ENCODE measurements at regions not wholly inside any gene's neighbourhood (a gene's known extent, or its start where the extent isn't known, plus 50 kb on each side); places are given as distances from the start of the nearest gene placed in this dataset.
A peak's percentile ranks its signal among the peaks of the same experiment; 100 is the strongest.

DNA sequence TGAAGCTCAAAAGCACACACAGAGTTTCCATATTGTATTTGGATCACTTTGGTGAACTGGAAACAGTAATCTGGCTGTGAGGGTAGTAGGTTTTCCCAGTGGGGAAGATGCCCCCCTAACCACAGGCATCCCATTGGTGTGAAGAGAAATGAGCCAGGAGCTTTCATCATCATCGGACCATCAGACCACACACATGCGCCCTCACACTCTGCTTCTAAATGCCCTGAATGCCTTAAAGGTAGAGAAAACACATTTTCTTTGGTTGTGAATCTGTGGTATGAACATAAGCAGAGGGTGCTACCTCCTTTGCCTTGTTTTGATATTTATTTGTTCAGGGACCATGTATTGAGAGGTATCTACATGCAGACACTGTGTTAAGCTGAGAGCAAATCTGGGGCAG is 79.0 kb upstream of the DNAH14 start:
- no peak for DNase-seq

DNA sequence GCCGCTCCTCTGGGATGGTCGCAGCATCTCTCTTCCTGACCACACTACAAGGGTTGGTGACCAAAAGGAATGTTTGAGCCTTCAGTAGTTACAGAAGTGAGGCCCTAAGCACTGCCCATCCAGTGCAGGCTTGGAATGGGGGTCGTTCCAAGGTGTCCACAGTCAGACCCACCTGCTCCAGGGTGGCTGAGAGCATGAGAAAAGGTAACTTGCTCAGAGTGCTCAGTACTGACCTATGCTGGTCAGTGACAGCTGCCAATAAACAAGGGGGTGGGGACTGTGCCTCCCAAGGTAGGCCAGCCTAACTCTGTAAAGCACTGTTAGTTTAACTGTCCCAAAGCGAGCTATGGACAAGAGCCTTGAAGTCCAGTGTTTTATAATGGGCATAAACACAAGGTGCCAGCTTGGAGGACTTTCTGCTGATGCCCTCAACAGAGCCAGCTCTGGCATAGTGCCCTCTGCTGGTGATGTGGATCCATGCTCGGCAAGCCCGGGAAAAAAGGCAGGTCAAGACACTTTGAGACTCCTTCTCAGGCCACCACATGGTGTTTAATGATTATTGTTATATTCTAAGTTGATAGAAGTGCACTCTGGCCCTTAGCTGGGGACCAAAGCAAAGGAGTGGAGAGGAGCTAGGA is 78.1 kb upstream of the DNAH14 start:
- peak; percentile 55 for DNase-seq

DNA sequence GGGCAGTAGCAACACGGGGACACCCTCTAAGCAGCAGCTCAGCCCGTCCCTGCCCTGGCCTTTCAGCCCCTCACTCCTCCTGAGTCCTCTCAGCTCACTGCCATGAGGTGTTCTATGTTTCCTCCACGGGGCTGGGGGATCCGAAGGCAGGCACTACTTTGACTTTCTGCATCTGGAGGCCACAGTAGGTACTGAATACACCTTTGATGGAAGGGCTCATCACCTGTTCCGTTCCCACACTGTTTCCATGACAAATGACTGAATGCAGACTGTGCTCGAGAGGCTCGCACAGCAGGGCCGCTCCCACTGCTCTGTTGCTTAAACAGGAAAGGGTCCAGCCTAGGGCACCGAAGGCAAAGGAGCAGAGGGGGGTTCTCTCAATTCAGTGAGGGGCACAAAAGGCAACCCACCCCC is 77.6 kb upstream of the DNAH14 start:
- no peak for DNase-seq

DNA sequence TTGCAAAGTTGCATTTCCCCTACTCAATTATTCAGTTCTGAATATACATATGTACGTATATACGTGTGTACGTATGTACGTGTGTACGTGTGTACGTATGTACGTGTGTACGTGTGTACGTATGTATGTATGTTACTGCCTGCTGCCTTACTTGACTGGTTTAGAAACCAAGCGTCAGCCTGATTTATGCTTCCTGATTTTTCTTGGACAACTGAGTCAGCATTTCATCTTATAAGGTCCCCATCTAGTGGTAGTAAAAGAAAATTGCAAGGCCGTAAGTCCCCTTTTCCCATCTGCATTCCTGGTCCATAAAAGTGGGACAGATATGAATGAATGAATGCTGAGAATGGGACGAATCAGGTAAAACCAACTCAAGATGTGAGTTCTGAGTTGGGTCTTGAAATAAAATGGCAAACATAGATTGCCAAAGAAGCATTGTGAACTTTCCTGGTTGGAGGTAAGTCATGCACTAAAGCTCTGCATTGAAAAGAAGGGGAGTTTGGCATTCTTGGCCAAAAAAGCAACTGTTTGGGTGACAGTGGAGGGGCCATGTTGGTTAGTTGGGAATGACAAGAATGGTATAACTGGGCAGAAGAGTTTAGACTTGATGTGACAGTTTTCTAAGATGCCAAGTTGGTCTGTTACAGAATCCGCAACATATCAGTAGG is 76.4 kb upstream of the DNAH14 start:
- DNase-seq, result no peak

DNA sequence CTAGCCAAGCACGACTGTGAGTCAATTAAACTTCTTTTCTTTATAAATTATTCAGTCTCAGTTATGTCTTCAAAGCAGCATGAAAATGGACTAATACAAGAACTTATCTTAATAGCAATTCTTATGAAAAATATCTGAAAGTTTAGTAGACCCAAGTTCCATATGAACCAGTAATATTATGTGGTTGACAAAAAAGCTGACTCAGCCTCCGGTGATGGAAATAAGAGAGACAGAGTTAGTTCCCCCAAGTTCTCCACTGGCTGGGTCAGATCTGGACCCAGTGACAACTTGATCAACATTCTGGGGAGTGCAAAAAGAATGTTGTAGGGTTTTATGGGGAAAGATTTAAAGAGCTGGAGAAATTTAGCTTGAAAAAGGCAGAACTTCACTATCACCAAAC is 72.5 kb upstream of the DNAH14 start:
- no peak for DNase-seq

DNA sequence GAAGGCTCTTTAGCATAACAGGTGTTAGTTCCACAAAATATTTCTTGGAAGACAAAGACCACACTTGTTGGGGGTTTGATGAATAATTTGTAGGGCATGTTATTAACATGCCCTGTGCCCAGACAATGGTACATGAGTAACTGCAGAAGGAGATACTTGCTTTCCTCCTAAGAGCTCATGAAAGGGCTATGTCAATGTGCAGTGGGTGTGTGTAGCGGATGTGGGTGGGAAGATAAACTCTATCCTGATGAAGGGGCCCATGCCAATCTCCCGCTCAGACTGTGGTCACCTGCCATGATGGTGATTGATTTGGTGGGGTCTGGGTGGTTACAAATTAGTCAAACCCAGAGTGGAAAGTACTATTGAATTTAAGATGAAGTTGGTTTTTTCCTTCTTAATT is 69.8 kb upstream of the DNAH14 start:
- DNase-seq, result no peak

DNA sequence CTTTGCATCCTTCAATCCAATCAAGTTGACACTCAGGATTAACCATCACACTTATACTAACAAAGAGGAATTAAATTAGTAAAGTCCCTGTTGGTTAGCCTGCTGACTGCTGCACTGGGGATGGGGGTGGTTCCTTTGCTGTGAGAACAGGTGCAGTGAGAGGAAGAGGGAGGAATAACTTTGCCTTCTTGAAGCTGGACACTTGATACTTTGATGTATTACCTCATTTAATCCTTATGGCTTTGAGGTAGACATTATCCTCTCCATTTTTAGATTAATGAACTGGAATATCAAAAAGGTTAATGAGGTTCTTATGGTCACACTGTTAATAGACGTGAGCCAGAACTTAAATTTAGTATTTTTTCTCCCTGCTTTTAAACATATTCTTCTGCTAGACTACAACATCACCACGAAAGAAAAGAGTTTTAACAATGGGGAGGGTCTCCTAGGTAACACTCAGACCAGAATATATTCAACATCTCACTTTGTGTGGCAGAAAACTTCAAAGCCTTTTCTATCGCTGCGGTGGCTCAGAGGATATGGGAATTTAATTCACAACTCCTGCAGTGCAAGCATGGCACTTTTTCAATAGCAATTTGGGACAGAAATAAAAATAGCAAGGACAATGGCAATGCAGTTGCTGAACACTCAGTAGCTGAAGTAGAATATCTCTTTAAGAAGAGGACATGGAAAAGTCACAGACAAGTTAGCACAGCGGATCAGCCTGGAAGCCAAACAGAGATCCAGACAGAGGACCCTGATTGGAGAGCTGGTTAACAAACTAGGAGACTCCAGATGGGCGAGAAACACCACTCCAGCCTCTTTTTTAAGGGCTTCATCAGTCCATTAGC is 68.8 kb upstream of the DNAH14 start:
- DNase-seq, result no peak

DNA sequence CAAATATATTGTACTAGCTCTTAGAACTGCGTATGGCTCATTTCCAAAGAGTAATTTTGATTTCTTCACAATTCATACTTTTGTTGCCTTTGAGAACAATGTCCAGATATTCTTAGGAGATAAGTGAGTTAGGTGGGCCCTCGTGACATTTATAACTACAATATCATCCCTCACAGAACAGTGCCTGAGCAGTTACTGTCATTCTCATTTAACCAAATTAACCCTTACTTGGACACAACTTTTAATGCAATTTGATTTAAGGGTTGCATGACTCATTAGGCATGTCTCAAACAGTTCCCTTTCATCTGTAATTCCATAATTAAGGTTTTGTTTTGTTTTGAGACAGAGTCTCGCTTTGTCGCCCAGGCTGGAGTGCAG is 68.1 kb upstream of the DNAH14 start:
- no peak for DNase-seq

DNA sequence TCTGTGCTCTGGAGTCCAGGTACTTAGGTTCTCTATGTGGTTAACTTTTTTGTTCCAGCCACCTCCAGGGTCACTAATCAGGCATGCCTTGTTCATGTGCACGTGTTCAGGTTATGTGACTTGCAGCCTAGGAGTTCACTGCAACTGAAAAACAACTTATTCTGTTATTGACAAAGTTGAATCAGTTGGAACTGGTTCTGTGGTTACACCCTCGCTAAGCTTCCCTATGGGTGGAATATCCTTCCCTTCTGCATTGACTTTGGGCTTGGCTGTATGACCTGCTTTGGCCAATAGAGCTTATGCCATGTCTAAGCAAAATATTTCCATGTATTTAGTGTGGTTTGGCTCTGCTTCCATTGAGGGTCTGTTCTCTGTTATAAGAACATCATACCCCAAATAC is 66.0 kb upstream of the DNAH14 start:
- DNase-seq, result no peak

DNA sequence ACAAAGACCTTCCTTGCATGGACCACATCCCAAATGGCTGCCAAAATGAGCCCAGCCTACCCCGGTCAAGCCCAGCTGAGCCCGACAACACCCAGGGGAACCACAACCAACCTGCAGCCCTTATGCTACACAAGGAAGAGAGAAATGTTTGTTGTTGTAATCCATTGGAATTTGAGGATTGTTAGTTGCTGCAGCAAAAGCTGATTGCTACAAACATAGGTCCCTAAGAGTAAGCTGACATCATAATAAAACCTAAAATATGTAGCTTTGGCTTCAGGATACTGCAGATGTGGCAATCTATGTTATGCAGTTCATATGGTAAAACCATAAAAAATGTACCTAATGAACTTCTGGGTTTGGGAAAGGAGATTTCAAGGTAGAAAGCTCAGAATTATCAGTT is 65.5 kb upstream of the DNAH14 start:
- no peak for DNase-seq

DNA sequence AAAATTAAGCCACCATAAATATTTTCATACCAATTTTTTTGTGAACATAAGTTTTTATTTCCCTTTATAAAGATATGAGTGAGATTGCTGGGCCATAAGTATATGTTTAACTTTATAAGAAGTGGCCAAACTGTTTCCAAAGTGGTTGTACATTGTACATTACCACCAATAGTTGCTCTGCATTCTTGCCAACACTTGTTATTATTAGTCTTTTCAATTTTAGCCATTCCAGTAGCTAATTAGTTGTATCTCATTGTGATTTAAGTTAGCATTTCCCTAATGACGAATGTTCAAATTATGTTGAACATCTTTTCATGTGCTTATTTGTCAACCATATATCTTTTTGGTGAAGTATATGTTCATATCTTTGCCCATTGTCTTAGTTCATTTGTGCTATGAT is 64.0 kb upstream of the DNAH14 start:
- no peak for DNase-seq

DNA sequence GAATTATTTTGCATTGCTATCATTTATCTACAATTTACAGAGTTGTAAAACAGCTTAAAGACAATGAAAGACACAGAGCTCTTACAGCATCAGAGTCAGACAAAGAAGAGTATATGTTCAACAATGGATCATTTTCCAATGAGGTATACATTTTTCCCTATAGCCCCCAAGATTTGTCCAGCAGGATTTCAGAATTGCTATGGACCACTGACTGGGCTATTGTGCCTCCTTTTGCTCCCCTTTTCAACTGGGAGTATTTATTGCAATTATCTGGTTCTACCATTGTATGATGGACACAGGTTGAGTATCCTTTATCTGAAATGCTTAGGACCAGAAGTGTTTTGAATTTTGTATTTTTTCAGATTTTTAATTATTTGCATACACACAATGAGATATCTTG is 62.5 kb upstream of the DNAH14 start:
- no peak for DNase-seq

DNA sequence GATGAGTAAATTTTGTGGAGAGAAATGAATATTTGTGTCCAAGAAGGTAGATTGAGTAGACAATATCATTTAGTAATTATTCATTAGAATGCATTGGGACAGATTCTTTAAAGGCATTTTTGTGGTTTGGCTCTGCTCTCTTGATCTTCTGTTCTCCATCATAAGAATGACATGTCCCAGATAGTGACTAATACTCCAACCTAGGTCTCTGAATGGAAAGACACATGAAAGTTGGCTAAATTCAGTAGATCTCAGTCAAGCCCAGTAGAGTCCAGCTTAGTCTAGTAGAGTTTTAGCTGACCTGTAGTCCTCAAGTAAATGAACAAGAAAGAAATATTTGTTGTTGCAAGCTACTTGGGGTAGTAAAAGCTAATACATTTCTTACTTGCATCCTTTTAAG is 61.8 kb upstream of the DNAH14 start:
- no peak for DNase-seq

DNA sequence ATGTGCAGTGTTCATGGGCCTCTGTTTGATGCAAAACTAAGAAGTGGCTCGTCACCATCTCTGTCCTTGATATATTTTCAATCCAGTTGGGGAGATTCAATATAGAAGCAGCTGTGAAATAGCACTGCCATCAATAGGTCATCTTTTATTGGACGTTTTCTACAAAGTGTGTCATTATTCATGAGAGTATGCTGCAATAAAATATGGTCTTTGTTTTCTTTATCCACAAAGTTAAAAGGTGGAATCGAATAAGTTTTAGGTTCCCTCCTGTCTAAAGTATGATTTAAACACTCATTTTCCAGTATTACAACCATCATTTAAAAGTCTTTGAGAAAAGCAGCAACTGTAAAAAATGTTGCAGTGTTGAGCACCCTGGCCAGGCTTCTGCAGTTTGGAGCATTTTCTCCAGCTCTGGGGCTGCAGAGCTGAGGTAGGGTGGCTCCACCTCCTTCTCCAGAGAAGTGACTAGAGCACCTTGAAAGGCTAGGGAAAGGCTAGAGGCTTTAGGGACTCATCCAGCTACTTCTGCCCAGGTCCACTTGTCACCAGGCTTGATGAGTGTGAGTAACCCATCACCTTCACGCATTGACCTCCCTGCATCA is 56.5 kb upstream of the DNAH14 start:
- DNase-seq, result no peak

DNA sequence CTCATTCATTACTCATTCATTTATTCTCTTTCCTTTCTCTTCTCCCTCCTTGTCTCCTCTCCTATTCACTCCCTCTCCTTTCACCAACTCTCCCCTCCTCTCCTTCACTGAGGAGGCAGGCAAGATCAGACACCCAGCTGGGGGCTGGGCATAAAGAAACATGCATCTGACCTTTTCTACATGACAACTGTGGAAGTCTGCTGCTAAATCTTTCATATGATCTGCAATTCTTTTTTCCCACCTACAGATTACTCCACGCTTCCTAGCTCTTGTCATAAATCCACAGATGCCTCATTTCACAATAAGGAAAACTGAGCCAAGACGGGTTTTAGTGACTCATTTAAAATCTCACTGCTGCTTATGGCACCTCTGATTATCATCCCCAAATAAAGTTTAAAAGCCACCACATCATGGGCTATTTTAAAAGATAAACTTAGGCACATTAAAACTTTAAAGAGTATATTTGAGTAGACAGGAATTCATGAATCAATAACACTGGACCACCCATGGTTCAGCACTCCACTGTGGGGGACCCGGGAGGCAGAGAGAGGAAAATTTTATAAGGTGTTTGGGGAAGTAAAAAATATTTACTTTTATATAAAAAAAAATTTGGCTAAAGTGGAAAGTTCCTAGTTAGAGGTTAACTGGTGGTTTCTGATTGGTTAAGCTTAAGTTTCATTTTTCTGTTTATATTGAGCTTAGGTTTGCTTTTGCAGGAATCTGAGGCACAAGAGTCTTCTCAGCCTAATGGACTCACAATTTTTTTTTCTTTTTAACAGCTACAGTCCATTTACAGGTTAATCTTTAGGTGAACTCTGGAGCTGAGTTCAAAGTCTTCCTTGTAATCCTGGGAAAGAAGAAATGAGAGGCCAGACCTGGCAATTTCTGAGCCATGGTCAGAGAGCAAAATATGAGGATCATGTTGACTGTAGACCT is 55.8 kb upstream of the DNAH14 start:
- DNase-seq, result no peak

DNA sequence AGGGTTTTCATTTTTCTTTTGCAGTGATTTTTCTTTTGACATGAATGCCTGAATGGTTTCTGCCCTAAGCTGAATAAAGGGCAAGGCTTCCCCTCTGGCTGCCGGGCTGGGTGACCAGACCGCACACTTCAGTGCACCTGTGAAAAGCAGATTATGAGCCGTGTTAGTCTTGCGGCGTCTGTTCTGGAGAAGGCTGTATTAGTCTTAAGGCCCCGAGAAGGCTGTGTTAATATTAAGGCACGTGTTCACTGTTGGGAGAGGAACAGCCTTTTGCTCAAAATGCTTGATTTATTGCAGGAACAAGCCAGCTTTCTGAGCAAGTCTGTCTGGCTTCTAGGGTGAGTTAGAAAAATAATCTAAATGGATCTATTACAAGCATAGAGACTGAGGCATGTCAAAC is 54.7 kb upstream of the DNAH14 start:
- DNase-seq, result no peak

DNA sequence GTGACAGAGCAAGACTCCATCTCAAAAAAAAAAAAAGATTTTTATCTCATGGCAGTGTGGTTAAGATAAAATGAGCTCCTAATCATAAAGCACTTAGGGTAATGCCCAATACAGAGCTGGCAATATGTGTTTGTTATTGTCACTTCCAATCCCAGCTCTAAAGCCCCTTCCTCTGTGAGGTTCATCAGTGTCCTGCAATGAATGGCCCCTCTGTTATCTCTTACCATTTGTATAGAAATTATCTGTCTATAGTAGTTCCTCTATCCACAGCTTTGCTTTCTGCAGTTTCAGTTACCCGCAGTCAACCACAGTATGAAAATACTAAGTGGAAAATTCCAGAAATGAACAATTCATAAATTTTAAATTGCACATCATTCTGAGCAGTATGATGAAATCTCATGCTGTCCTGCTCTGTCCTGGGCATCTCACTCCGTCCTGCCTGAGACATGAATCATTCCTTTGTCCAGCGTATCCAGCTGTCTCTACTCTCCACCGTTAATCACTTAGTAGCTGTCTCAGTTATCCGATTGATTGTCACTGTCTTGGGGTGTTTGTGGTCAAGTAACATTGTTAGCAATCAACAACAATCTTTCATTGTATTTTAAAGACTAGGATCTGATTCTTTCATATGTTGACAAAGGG is 50.2 kb upstream of the DNAH14 start:
- DNase-seq, result no peak
